H9 (cell line): ENCODE measurements at regions not wholly inside any gene's neighbourhood (a gene's known extent, or its start where the extent isn't known, plus 50 kb on each side); places are given as distances from the start of the nearest gene placed in this dataset.

Source experiments
- DNase-seq: peaks from one replicate; pipeline ENCODE4 v3.0.0-alpha.2; 2017
- H2AFZ ChIP-seq: one replicate; pipeline ENCODE4 v1.6.1; 2013; ENCODE audit warnings: mild to moderate bottlenecking, low read length, control low read depth, moderate library complexity
- H2AK5ac ChIP-seq: 2 replicates; pipeline ENCODE4 v1.6.1; 2013; ENCODE audit warnings: low read length, control low read depth, mixed read lengths; ENCODE audit not compliant: insufficient read length
- H2BK120ac ChIP-seq: one replicate; pipeline ENCODE4 v1.6.1; 2013; ENCODE audit warnings: low read depth, mild to moderate bottlenecking, low read length, control low read depth, inconsistent platforms; ENCODE audit not compliant: poor library complexity, severe bottlenecking
- H2BK12ac ChIP-seq: 2 replicates; pipeline ENCODE4 v1.6.1; 2013; ENCODE audit warnings: low read length, control low read depth, mixed read lengths, low read depth; ENCODE audit not compliant: insufficient read length
- H2BK15ac ChIP-seq: 2 replicates; pipeline ENCODE4 v1.6.1; 2013; ENCODE audit warnings: low read depth, low read length, control low read depth
- H2BK20ac ChIP-seq: one replicate; pipeline ENCODE4 v1.6.1; 2013; ENCODE audit warnings: low read depth, mild to moderate bottlenecking, low read length, control low read depth, inconsistent platforms; ENCODE audit not compliant: poor library complexity, severe bottlenecking
- H2BK5ac ChIP-seq: 2 replicates; pipeline ENCODE4 v1.6.1; 2013; ENCODE audit warnings: low read length, control low read depth, mixed read lengths; ENCODE audit not compliant: insufficient read length
- H3K14ac ChIP-seq: 2 replicates; pipeline ENCODE4 v1.6.1; 2013; ENCODE audit warnings: low read length, control low read depth; ENCODE audit not compliant: insufficient read depth
- H3K18ac ChIP-seq: 2 replicates; pipeline ENCODE4 v1.6.1; 2013; ENCODE audit warnings: low read depth, mild to moderate bottlenecking, mixed read lengths, low read length, control low read depth; ENCODE audit not compliant: insufficient read length
- H3K23ac ChIP-seq: 2 replicates; pipeline ENCODE4 v1.6.1; 2013; ENCODE audit warnings: low read length, control low read depth, mixed read lengths, low read depth; ENCODE audit not compliant: insufficient read length
- H3K23me2 ChIP-seq: 2 replicates; pipeline ENCODE4 v1.6.1; 2013; ENCODE audit warnings: low read depth, mild to moderate bottlenecking, mixed read lengths, low read length, control low read depth; ENCODE audit not compliant: insufficient read length, poor library complexity, severe bottlenecking
- H3K27ac ChIP-seq: 2 replicates; pipeline ENCODE4 v1.5.1; 2013; ENCODE audit warnings: low read length, control low read depth, mixed read lengths, low read depth; ENCODE audit not compliant: insufficient read length
- H3K27me3 ChIP-seq: 2 replicates; pipeline ENCODE4 v1.6.1; 2013; ENCODE audit warnings: low read length, control low read depth, inconsistent platforms; ENCODE audit not compliant: insufficient read depth
- H3K4ac ChIP-seq: 2 replicates; pipeline ENCODE4 v1.6.1; 2013; ENCODE audit warnings: low read depth, mild to moderate bottlenecking, control low read depth, inconsistent platforms, low read length, moderate library complexity
- H3K4me1 ChIP-seq: 2 replicates; pipeline ENCODE4 v1.6.1; 2013; ENCODE audit warnings: low read length, control low read depth, inconsistent platforms; ENCODE audit not compliant: insufficient read depth
- H3K4me2 ChIP-seq: 2 replicates; pipeline ENCODE4 v1.6.1; 2013; ENCODE audit warnings: low read length, control low read depth, mixed read lengths; ENCODE audit not compliant: insufficient read length, insufficient read depth
- H3K56ac ChIP-seq: 2 replicates; pipeline ENCODE4 v1.6.1; 2013; ENCODE audit warnings: low read depth, mild to moderate bottlenecking, mixed read lengths, low read length, control low read depth; ENCODE audit not compliant: insufficient read length
- H3K79me1 ChIP-seq: 2 replicates; pipeline ENCODE4 v1.6.1; 2013; ENCODE audit warnings: low read depth, mild to moderate bottlenecking, moderate library complexity, low read length, control low read depth, inconsistent platforms; ENCODE audit not compliant: insufficient read depth, poor library complexity, severe bottlenecking
- H3K79me2 ChIP-seq: 2 replicates; pipeline ENCODE4 v1.6.1; 2013; ENCODE audit warnings: low read length, control low read depth, inconsistent platforms; ENCODE audit not compliant: insufficient read depth
- H3K9ac ChIP-seq: 2 replicates; pipeline ENCODE4 v1.6.1; 2013; ENCODE audit warnings: low read length, control low read depth, mixed read lengths; ENCODE audit not compliant: insufficient read length; ENCODE audit errors: extremely low read depth
- H3K9me3 ChIP-seq: one replicate; pipeline ENCODE4 v1.6.1; 2013; ENCODE audit warnings: low read depth, low read length, inconsistent platforms; ENCODE audit not compliant: control insufficient read depth
- H3T11ph ChIP-seq: one replicate; pipeline ENCODE4 v1.6.1; 2013; ENCODE audit warnings: mild to moderate bottlenecking, low read length, control low read depth, inconsistent platforms
- H4K20me1 ChIP-seq: one replicate; pipeline ENCODE4 v1.6.1; 2013; ENCODE audit not compliant: control insufficient read depth, insufficient read length, insufficient read depth
- H4K5ac ChIP-seq: 2 replicates; pipeline ENCODE4 v1.6.1; 2013; ENCODE audit warnings: low read depth, mild to moderate bottlenecking, mixed read lengths, low read length, control low read depth; ENCODE audit not compliant: insufficient read length
- H4K8ac ChIP-seq: replicated peaks from 2 replicates; pipeline ENCODE4 v1.6.1; 2013; ENCODE audit warnings: low read length, control low read depth, mixed read lengths, low read depth; ENCODE audit not compliant: insufficient read length
- H4K91ac ChIP-seq: 2 replicates; pipeline ENCODE4 v1.6.1; 2013; ENCODE audit warnings: low read depth, mild to moderate bottlenecking, moderate library complexity, mixed read lengths, low read length, control low read depth; ENCODE audit not compliant: insufficient read length
- H3K27ac Mint-ChIP-seq, 3 experiments: 2 replicates in 2 of 3; 3 replicates in 1 of 3; pipeline ENCODE4 v1.8.0; 2020 to 2021; ENCODE audit warnings: mixed read lengths in 3 of 3, mild to moderate bottlenecking in 1 of 3, moderate library complexity in 1 of 3
- H3K27me3 Mint-ChIP-seq: 2 replicates; pipeline ENCODE4 v1.8.0; 2021; ENCODE audit warnings: low read depth, mild to moderate bottlenecking, moderate library complexity, mixed read lengths
- H3K36me3 Mint-ChIP-seq, 3 experiments: 2 replicates in 2 of 3; 3 replicates in 1 of 3; pipeline ENCODE4 v1.8.0; 2020 to 2021; ENCODE audit warnings: low read depth in 3 of 3, mixed read lengths in 3 of 3; ENCODE audit not compliant: insufficient read depth in 1 of 3
- H3K4me1 Mint-ChIP-seq, 2 experiments: 2 replicates each; pipeline ENCODE4 v1.8.0; 2020; ENCODE audit warnings: mixed read lengths in 2 of 2
- H3K4me3 Mint-ChIP-seq, 2 experiments: 2 replicates in 1 of 2; 3 replicates in 1 of 2; pipeline ENCODE4 v1.8.0; 2020 to 2021; ENCODE audit warnings: mild to moderate bottlenecking in 2 of 2, mixed read lengths in 2 of 2, moderate library complexity in 1 of 2
- H3K9me3 Mint-ChIP-seq, 2 experiments: 2 replicates in 1 of 2; 3 replicates in 1 of 2; pipeline ENCODE4 v1.8.0; 2020; ENCODE audit warnings: mild to moderate bottlenecking in 2 of 2, mixed read lengths in 2 of 2, moderate library complexity in 1 of 2
- CTCF ChIP-seq: fragments of 200-600 bp; sonication (generic); conservative IDR thresholded peaks from 3 replicates; pipeline ENCODE4 v1.8.0; 2021; ENCODE audit warnings: antibody characterized with exemption, mild to moderate bottlenecking
- WGBS: extraction: QIAGEN DNeasy Blood & Tissue Kit; methylation state at CpG from one replicate; pipeline ENCODE4 v1.1.7; 2013; ENCODE audit warnings: missing lambda C conversion rate, low lambda C conversion rate, mixed read lengths; ENCODE audit not compliant: insufficient read length; ENCODE audit errors: extremely low coverage; 5-methylcytosine and 5-hydroxymethylcytosine counted together

GRCh38 chr5:74401946-74402320, 238.6 kb downstream of the ENC1 start:
- no peak overlapping the region for H2BK12ac ChIP-seq
- H3K4me2 ChIP-seq = no peak overlapping the region
- H2BK5ac ChIP-seq = no peak overlapping the region
- no peak overlapping the region for H4K91ac ChIP-seq
- no peak overlapping the region for H4K5ac ChIP-seq
- no peak overlapping the region for H2BK15ac ChIP-seq
- TF ChIP-seq CTCF = no peak
- no peak overlapping the region for H3K14ac ChIP-seq
- H3K23ac ChIP-seq = no peak overlapping the region
- no peaks in the 10 kb centered on the region for H3K9me3 Mint-ChIP-seq
- no peak overlapping the region for H2AFZ ChIP-seq
- H3K79me1 ChIP-seq = no peaks in the 10 kb centered on the region
- no peaks in the 10 kb centered on the region for H3K4me1 ChIP-seq
- H3K27ac Mint-ChIP-seq = no peak overlapping the region; a peak in 1 of 7 replicates
- WGBS = no CpG with 5 or more reads among the region's 3 CpGs
- H3K4ac ChIP-seq = no peak overlapping the region
- no peaks in the 10 kb centered on the region for H4K20me1 ChIP-seq
- no peak overlapping the region for H3K27ac ChIP-seq
- no peaks in the 10 kb centered on the region for H3K27me3 ChIP-seq
- no peaks in the 10 kb centered on the region for H3K4me1 Mint-ChIP-seq
- no peaks in the 10 kb centered on the region for H3K79me2 ChIP-seq
- H3K18ac ChIP-seq = no peak overlapping the region
- no peaks in the 10 kb centered on the region for H3K23me2 ChIP-seq
- no peak overlapping the region for H2AK5ac ChIP-seq
- no peak overlapping the region for H2BK20ac ChIP-seq
- H3K4me3 Mint-ChIP-seq = no peak overlapping the region
- peaks cover 0 to 2% (median 0%) of the 10 kb centered on the region in 3 experiments; a peak in 1 of 7 replicates for H3K36me3 Mint-ChIP-seq
- DNase-seq = no peak
- no peak overlapping the region for H3T11ph ChIP-seq
- no peak overlapping the region for H3K56ac ChIP-seq
- peaks cover 23% of the 10 kb centered on the region for H3K27me3 Mint-ChIP-seq
- H4K8ac ChIP-seq = no peak overlapping the region
- H2BK120ac ChIP-seq = no peak overlapping the region
- H3K9ac ChIP-seq = no peak overlapping the region
- H3K9me3 ChIP-seq = no peaks in the 10 kb centered on the region
